Subcutaneous abdominal adipose tissue (tissue), 5 donors: ENCODE measurements at regions not wholly inside any gene's neighbourhood (a gene's known extent, or its start where the extent isn't known, plus 50 kb on each side); places are given as distances from the start of the nearest gene placed in this dataset.

Experiments used
- H3K27ac ChIP-seq: one replicate; pipeline ENCODE4 v1.7.0; 2013; ENCODE audit warnings: low read depth, mild to moderate bottlenecking, inconsistent platforms, low read length, moderate library complexity
- H3K27me3 ChIP-seq, 5 donors: one replicate each; pipeline ENCODE4 v1.7.0; 2013; ENCODE audit warnings: low read length in 5 of 5, inconsistent platforms in 1 of 5; ENCODE audit not compliant: control insufficient read depth in 5 of 5, insufficient read depth in 4 of 5
- H3K36me3 ChIP-seq, 5 donors: one replicate each; pipeline ENCODE4 v1.7.0; 2013; ENCODE audit warnings: low read length in 5 of 5; ENCODE audit not compliant: control insufficient read depth in 5 of 5, insufficient read depth in 5 of 5
- H3K4me1 ChIP-seq, 5 donors: one replicate each; pipeline ENCODE4 v1.7.0; 2013; ENCODE audit warnings: low read length in 5 of 5, mild to moderate bottlenecking in 3 of 5, moderate library complexity in 1 of 5; ENCODE audit not compliant: control insufficient read depth in 5 of 5, insufficient read depth in 5 of 5
- H3K4me3 ChIP-seq, 5 donors: one replicate each; pipeline ENCODE4 v1.7.0; 2013; ENCODE audit warnings: low read length in 5 of 5, low read depth in 1 of 5
- H3K9ac ChIP-seq, 5 donors: one replicate each; pipeline ENCODE4 v1.7.0; 2013; ENCODE audit warnings: low read length in 5 of 5, mild to moderate bottlenecking in 4 of 5, moderate library complexity in 3 of 5
- H3K9me3 ChIP-seq, 5 donors: one replicate each; pipeline ENCODE4 v1.7.0; 2013; ENCODE audit warnings: low read length in 5 of 5; ENCODE audit not compliant: control insufficient read depth in 5 of 5
- donor health status: healthy.
- donor health status: healthy.
- donor health status: healthy.
- donor health status: healthy.
- donor health status: healthy.

- Histone ChIP-seq H3K4me1 (no peaks in the 10 kb centered on the region), H3K4me3 (no peak overlapping the region), H3K36me3 (no peaks in the 10 kb centered on the region), H3K27ac (no peak overlapping the region), H3K9ac (no peak overlapping the region), H3K27me3 (no peaks in the 10 kb centered on the region), H3K9me3 (no peaks in the 10 kb centered on the region)
These were observed 531.1 kb upstream of the CDH6 start for GRCh38 chr5:30662373-30662772.

- Histone ChIP-seq H3K4me1 (no peaks in the 10 kb centered on the region), H3K27me3 (no peaks in the 10 kb centered on the region), H3K9ac (no peak overlapping the region), H3K27ac (no peak overlapping the region), H3K36me3 (no peaks in the 10 kb centered on the region), H3K9me3 (no peaks in the 10 kb centered on the region), H3K4me3 (no peak overlapping the region)
These were observed 531.8 kb upstream of the CDH6 start for GRCh38 chr5:30661730-30662129.

- Histone ChIP-seq H3K36me3 (no peaks in the 10 kb centered on the region), H3K4me3 (no peak overlapping the region), H3K9ac (no peak overlapping the region), H3K4me1 (no peaks in the 10 kb centered on the region), H3K9me3 (no peaks in the 10 kb centered on the region), H3K27ac (no peak overlapping the region), H3K27me3 (no peaks in the 10 kb centered on the region)
These were observed 534.1 kb upstream of the CDH6 start for GRCh38 chr5:30659417-30659816.

GRCh38 chr5:30650311-30650710 is 543.2 kb upstream of the CDH6 start:
- Histone ChIP-seq H3K27me3 (no peaks in the 10 kb centered on the region), H3K36me3 (no peaks in the 10 kb centered on the region), H3K4me1 (no peaks in the 10 kb centered on the region), H3K9me3 (no peaks in the 10 kb centered on the region), H3K9ac (no peak overlapping the region), H3K4me3 (no peak overlapping the region), H3K27ac (no peak overlapping the region)

GRCh38 chr5:30638899-30639298 is 554.6 kb upstream of the CDH6 start:
- peaks cover 0 to 13% (median 0%) of the 10 kb centered on the region in 5 donors for H3K9me3 ChIP-seq
- no peaks in the 10 kb centered on the region for H3K27me3 ChIP-seq
- no peak overlapping the region for H3K4me3 ChIP-seq
- no peaks in the 10 kb centered on the region for H3K4me1 ChIP-seq
- no peak overlapping the region for H3K9ac ChIP-seq
- no peak overlapping the region for H3K27ac ChIP-seq
- no peaks in the 10 kb centered on the region for H3K36me3 ChIP-seq

GRCh38 chr5:30627945-30628344 is 565.5 kb upstream of the CDH6 start:
- Histone ChIP-seq H3K9ac (no peak overlapping the region), H3K27ac (no peak overlapping the region), H3K9me3 (peaks cover 0 to 10% (median 0%) of the 10 kb centered on the region in 5 donors), H3K4me1 (no peaks in the 10 kb centered on the region), H3K4me3 (no peak overlapping the region), H3K36me3 (no peaks in the 10 kb centered on the region), H3K27me3 (no peaks in the 10 kb centered on the region)

GRCh38 chr5:30626557-30626956 is 566.9 kb upstream of the CDH6 start:
- Histone ChIP-seq H3K27me3 (no peaks in the 10 kb centered on the region), H3K36me3 (no peaks in the 10 kb centered on the region), H3K9ac (no peak overlapping the region), H3K9me3 (peaks cover 0 to 10% (median 0%) of the 10 kb centered on the region in 5 donors), H3K4me3 (no peak overlapping the region), H3K27ac (no peak overlapping the region), H3K4me1 (no peaks in the 10 kb centered on the region)

- Histone ChIP-seq H3K4me3 (no peak overlapping the region), H3K9me3 (peaks cover 2 to 9% (median 7%) of the 10 kb centered on the region in 5 donors), H3K9ac (no peak overlapping the region), H3K4me1 (no peaks in the 10 kb centered on the region), H3K27ac (no peak overlapping the region), H3K27me3 (no peaks in the 10 kb centered on the region), H3K36me3 (no peaks in the 10 kb centered on the region)
These were observed 572.9 kb upstream of the CDH6 start for GRCh38 chr5:30620481-30621085.

GRCh38 chr5:30608501-30608900 is 585.0 kb upstream of the CDH6 start:
- no peak overlapping the region for H3K9ac ChIP-seq
- no peak overlapping the region for H3K4me3 ChIP-seq
- no peak overlapping the region for H3K27ac ChIP-seq
- no peaks in the 10 kb centered on the region for H3K27me3 ChIP-seq
- no peaks in the 10 kb centered on the region for H3K36me3 ChIP-seq
- no peaks in the 10 kb centered on the region for H3K4me1 ChIP-seq
- peaks cover 0 to 3% (median 0%) of the 10 kb centered on the region in 5 donors for H3K9me3 ChIP-seq

GRCh38 chr5:30607301-30607894 is 586.1 kb upstream of the CDH6 start:
- no peak overlapping the region for H3K9ac ChIP-seq
- H3K4me1 ChIP-seq, result no peaks in the 10 kb centered on the region
- H3K36me3 ChIP-seq, result no peaks in the 10 kb centered on the region
- H3K4me3 ChIP-seq, result no peak overlapping the region
- H3K27me3 ChIP-seq, result no peaks in the 10 kb centered on the region
- no peak overlapping the region for H3K27ac ChIP-seq
- peaks cover 0 to 3% (median 0%) of the 10 kb centered on the region in 5 donors for H3K9me3 ChIP-seq
